Caco-2 (cell line): ENCODE measurements at regions not wholly inside any gene's neighbourhood (a gene's known extent, or its start where the extent isn't known, plus 50 kb on each side); places are given as distances from the start of the nearest gene placed in this dataset.

Experiments used
- BruUV-seq: library from RNA; stranded (reverse); fragments of 400-500 nt; replicated peaks from 2 replicates; lab custom pipeline; 2021; lab: Mats Ljungman, UMichigan
- CTCF ChIA-PET: fragments of 300-600 bp; sonication (Branson Sonifier 250); formaldehyde crosslinking; loops from one replicate; lab custom pipeline; 2022; ENCODE audit warnings: antibody characterized with exemption; lab: Charles Lee
- POLR2A ChIA-PET: fragments of 300-600 bp; sonication (Branson Sonifier 250); formaldehyde crosslinking; loops from one replicate; lab custom pipeline; 2022; ENCODE audit warnings: antibody characterized with exemption; lab: Charles Lee
- DNase-seq, 2 experiments: peaks; one replicate each; pipeline versions ENCODE4 v3.0.0 to v3.0.0-alpha.2; 2020 to 2022
- H3K27me3 ChIP-seq: replicated peaks from 2 replicates; pipeline ENCODE4 v1.6.0; 2011; ENCODE audit warnings: low read length; ENCODE audit not compliant: control insufficient read depth, insufficient read depth
- H3K36me3 ChIP-seq: 2 replicates; pipeline ENCODE4 v1.5.1; 2011; ENCODE audit warnings: low read length; ENCODE audit not compliant: control insufficient read depth, insufficient read depth
- H3K4me1 ChIP-seq: fragments of 250-450 bp; sonication (Bioruptor Pico); 2 replicates; pipeline ENCODE4 v1.5.1; 2020; ENCODE audit warnings: mild to moderate bottlenecking
- H3K4me3 ChIP-seq: 2 replicates; pipeline ENCODE4 v1.5.1; 2011; ENCODE audit warnings: low read depth, mild to moderate bottlenecking, control low read depth, low read length
- H3K9me3 ChIP-seq: fragments of 250-450 bp; sonication (Bioruptor Pico); 2 replicates; pipeline ENCODE4 v1.5.1; 2020; ENCODE audit warnings: mild to moderate bottlenecking, moderate library complexity
- H3K27ac Mint-ChIP-seq: one replicate; pipeline ENCODE4 v1.8.0; 2022; ENCODE audit warnings: mixed read lengths; ENCODE audit not compliant: unreplicated experiment
- H3K27me3 Mint-ChIP-seq: one replicate; pipeline ENCODE4 v1.8.0; 2022; ENCODE audit warnings: mixed read lengths; ENCODE audit not compliant: insufficient read depth, unreplicated experiment
- H3K36me3 Mint-ChIP-seq: one replicate; pipeline ENCODE4 v1.8.0; 2022; ENCODE audit warnings: mild to moderate bottlenecking, mixed read lengths; ENCODE audit not compliant: insufficient read depth, unreplicated experiment
- H3K4me1 Mint-ChIP-seq: one replicate; pipeline ENCODE4 v1.8.0; 2022; ENCODE audit warnings: low read depth, mixed read lengths; ENCODE audit not compliant: unreplicated experiment
- H3K4me3 Mint-ChIP-seq: one replicate; pipeline ENCODE4 v1.8.0; 2022; ENCODE audit warnings: mild to moderate bottlenecking, moderate library complexity, mixed read lengths; ENCODE audit not compliant: unreplicated experiment
- H3K9me3 Mint-ChIP-seq: one replicate; pipeline ENCODE4 v1.8.0; 2022; ENCODE audit warnings: mixed read lengths; ENCODE audit not compliant: unreplicated experiment
- CTCF ChIP-seq, 2 experiments: fragments of 200-600 bp in 1 of 2; IDR thresholded peaks; 1 replicate in 1 of 2; 2 replicates in 1 of 2; pipeline versions ENCODE4 v1.5.1 to v1.8.0; 2011 to 2022; ENCODE audit warnings: antibody characterized with exemption in 1 of 2, control low read depth in 1 of 2, inconsistent platforms in 1 of 2, low read depth in 1 of 2, low read length in 1 of 2, mild to moderate bottlenecking in 1 of 2, moderate library complexity in 1 of 2; ENCODE audit not compliant: insufficient read depth in 1 of 2, severe bottlenecking in 1 of 2, unreplicated experiment in 1 of 2
- intact Hi-C: fragments of 100-400 bp; cut with micrococcal nuclease; formaldehyde crosslinking; loops from one replicate; pipeline ENCODE4 v1.10.0; 2022; ENCODE audit not compliant: unreplicated experiment

GRCh38 chr10:36280890-36281499 is 638.9 kb upstream of the FZD8 start:
- no peaks in the 10 kb centered on the region for H3K36me3 ChIP-seq
- ChIA-PET CTCF (no interaction called here), POLR2A (no interaction called here)
- H3K9me3 ChIP-seq: 0 out of 2 replicates have a peak, but pooled peaks cover under 1% of the 10 kb centered on the region
- Mint-ChIP-seq H3K27ac (no peak overlapping the region), H3K27me3 (peaks cover 3% of the 10 kb centered on the region), H3K4me3 (no peak overlapping the region), H3K36me3 (no peaks in the 10 kb centered on the region), H3K4me1 (no peaks in the 10 kb centered on the region), H3K9me3 (peaks cover 7% of the 10 kb centered on the region)
- no peak overlapping the region for H3K4me3 ChIP-seq
- BruUV-seq: no TSS peak
- no peaks in the 10 kb centered on the region for H3K27me3 ChIP-seq
- DNase-seq: no peak
- no peak for TF ChIP-seq CTCF (IDR thresholded peaks at IDR 0.05; ENCODE audit: insufficient read depth in 1 of 2, low read depth in 1 of 2, low read length in 1 of 2, severe bottlenecking in 1 of 2, unreplicated experiment in 1 of 2)
- peaks cover 11% of the 10 kb centered on the region for H3K4me1 ChIP-seq
- intact Hi-C loops: no loop called here

- H3K4me3 Mint-ChIP-seq: no peak overlapping the region
- no peaks in the 10 kb centered on the region for H3K36me3 Mint-ChIP-seq
- no TSS peak for BruUV-seq
- TF ChIP-seq CTCF (IDR thresholded peaks at IDR 0.05; ENCODE audit: insufficient read depth in 1 of 2, low read depth in 1 of 2, low read length in 1 of 2, severe bottlenecking in 1 of 2, unreplicated experiment in 1 of 2): no peak
- H3K4me1 Mint-ChIP-seq: no peaks in the 10 kb centered on the region
- intact Hi-C loops: no loop called here
- Histone ChIP-seq H3K36me3 (no peaks in the 10 kb centered on the region), H3K4me1 (peaks cover 11% of the 10 kb centered on the region), H3K4me3 (no peak overlapping the region), H3K9me3 (no peaks in the 10 kb centered on the region), H3K27me3 (no peaks in the 10 kb centered on the region)
- peaks cover under 1% of the 10 kb centered on the region for H3K9me3 Mint-ChIP-seq
- ChIA-PET CTCF (no interaction called here), POLR2A (no interaction called here)
- no peak for DNase-seq
- H3K27ac Mint-ChIP-seq: no peak overlapping the region
- peaks cover 3% of the 10 kb centered on the region for H3K27me3 Mint-ChIP-seq
Measured at GRCh38 chr10:36280321-36280741, 638.2 kb upstream of the FZD8 start.

- intact Hi-C loops: no loop called here
- POLR2A ChIA-PET: no interaction called here
- no TSS peak for BruUV-seq
Measured at GRCh38 chr10:36278176-36278575, 636.1 kb upstream of the FZD8 start.

More at GRCh38 chr10:36278176-36278575, 636.1 kb upstream of the FZD8 start:
- H3K4me3 ChIP-seq: no peak overlapping the region
- Mint-ChIP-seq H3K27me3 (peaks cover 3% of the 10 kb centered on the region), H3K36me3 (no peaks in the 10 kb centered on the region), H3K9me3 (peaks cover 8% of the 10 kb centered on the region), H3K27ac (no peak overlapping the region), H3K4me1 (no peaks in the 10 kb centered on the region), H3K4me3 (no peak overlapping the region)
- H3K27me3 ChIP-seq: no peaks in the 10 kb centered on the region
- TF ChIP-seq CTCF (IDR thresholded peaks at IDR 0.05; ENCODE audit: insufficient read depth in 1 of 2, low read depth in 1 of 2, low read length in 1 of 2, severe bottlenecking in 1 of 2, unreplicated experiment in 1 of 2): no peak
- CTCF ChIA-PET: no interaction called here
- peaks cover 11% of the 10 kb centered on the region for H3K4me1 ChIP-seq
- no peaks in the 10 kb centered on the region for H3K9me3 ChIP-seq
- no peaks in the 10 kb centered on the region for H3K36me3 ChIP-seq
- DNase-seq: no peak
